NOMO-1 treated with DMSO at 0.1 percent for 48 hours (cell line): ENCODE measurements at regions not wholly inside any gene's neighbourhood (a gene's known extent, or its start where the extent isn't known, plus 50 kb on each side); places are given as distances from the start of the nearest gene placed in this dataset.

Experiments used
- DNase-seq: peaks from one replicate; lab custom pipeline; 2025; ENCODE audit not compliant: unreplicated experiment; lab: John Stamatoyannopoulos, UW

- no peak for DNase-seq
Measured at GRCh38 chr10:130739757-130740145, 571.8 kb downstream of the TCERG1L start.

- no peak for DNase-seq
Measured at GRCh38 chr10:130740166-130740565, 571.4 kb downstream of the TCERG1L start.

DNA sequence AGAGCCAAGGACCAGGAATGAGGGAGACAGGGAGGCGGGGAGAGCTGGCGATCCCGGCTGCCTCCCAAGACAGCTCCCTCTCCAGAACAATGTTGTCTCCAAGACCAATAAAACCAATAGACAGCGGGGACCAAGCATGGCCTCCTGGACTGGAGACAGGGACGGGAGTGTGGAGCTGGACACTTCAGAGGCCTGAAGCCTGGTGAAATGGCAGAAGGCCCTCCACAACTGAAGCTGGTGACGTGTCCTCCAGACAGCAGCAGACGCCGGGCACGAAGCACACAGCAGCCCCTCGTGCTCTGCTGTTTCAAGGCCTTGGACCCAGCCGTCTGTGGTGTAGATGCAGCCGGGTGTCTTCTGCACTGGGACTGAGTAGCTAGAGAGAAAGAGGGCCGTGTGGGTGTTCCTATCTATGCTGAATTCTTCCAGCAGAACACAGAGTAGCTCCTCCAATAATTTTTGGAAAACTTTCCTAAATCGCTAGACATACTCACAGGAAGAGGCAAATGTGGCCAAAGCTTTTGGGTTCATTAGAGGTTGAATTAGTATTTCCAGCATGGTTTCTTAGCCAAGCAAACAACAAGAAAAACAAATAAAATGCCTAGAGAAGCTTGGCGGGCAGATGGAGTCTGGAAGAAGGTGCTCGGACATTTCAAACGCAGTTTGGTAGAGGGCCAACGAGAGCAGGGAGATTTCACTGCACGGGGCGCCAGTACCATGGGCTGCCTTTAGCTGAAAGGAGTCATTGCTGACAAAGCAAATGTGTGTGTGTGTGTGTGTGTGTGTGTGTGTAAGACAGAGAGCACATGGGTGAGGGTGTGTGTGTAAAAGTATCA, 570.4 kb downstream of the TCERG1L start:
- DNase-seq: no peak

GRCh38 chr10:130741901-130742855, 569.3 kb downstream of the TCERG1L start:
- DNase-seq: no peak

GRCh38 chr10:130742941-130743675, 568.4 kb downstream of the TCERG1L start:
- no peak for DNase-seq

GRCh38 chr10:130743751-130744271, 567.7 kb downstream of the TCERG1L start:
- no peak for DNase-seq

GRCh38 chr10:130744631-130745030, 566.9 kb downstream of the TCERG1L start:
- DNase-seq: no peak

DNA sequence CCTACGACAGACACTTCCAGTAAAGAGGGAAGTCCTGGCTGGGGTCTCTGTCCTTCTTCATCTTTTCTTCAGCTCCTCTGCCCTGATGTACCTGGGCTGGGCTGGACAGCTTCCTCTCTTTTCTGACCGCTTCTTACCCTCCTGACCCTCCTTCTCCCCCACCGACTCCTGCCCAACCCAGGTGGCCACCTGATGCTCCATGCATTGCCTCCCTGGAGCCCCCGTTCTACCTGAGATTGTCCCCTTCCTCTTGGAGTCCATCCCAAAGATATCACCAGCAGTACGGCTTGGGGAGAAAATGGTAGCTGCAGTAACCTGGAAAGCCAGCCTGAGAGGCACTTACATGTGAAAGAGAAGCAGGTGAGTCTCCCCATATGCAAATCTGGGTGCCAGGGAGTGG, 566.3 kb downstream of the TCERG1L start:
- DNase-seq: no peak

GRCh38 chr10:130745821-130746220, 565.7 kb downstream of the TCERG1L start:
- no peak for DNase-seq

GRCh38 chr10:130746311-130746710, 565.2 kb downstream of the TCERG1L start:
- no peak for DNase-seq

DNA sequence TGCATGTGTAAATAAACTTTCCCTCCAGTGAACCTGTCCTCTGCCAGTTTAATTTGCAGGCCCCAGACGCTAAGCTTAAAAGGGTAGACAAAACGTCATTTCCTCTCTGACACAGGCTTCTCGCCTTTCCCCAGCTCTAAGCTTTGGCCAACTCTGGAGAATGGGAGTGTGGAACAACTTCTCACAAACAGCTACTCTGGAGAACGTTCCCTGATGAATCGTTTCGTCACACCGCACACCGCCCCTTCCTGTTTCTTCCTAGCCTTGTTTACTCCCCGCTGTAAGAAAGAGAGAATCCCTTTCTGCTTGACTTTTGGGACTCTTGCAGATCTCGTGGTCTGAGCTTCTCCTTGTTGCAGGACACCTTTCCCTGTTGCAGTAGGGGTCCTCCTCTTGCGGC, 564.2 kb downstream of the TCERG1L start:
- no peak for DNase-seq

- no peak for DNase-seq
Measured at GRCh38 chr10:130747946-130748345, 563.6 kb downstream of the TCERG1L start.

DNA sequence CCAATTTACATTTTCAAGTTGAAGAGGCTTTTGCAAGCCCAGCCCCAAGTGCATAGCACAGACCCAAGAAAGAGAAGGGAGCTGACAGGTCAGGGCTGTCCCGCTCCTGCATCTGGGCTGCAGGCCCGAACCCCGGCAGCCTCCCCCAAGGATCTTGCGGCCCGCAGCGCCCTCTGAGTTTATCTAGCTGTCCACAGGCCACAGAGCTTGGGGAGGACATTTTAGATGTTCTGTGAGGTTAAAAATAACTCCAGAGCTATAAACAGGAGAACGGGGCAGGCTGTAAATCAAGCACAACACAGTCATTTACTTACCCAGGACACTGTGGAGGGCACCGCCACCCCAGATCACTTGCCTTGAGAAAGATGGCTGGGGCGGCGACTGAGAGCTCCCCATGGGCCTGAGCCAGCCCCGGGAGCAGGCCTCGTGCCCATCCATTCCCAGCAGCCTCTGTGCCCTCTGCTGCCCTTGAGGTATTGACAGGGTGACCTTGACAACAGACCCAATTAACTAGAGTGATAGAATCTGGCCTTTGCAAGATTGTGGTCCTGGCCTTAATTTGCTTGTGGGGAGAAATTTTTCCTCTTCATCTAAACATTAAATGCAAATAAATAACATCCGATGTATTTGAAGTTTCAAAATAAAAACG, 563.0 kb downstream of the TCERG1L start:
- no peak for DNase-seq

GRCh38 chr10:130749911-130750310, 561.6 kb downstream of the TCERG1L start:
- no peak for DNase-seq

- DNase-seq: no peak
Measured at GRCh38 chr10:130750441-130750840, 561.1 kb downstream of the TCERG1L start.

DNA sequence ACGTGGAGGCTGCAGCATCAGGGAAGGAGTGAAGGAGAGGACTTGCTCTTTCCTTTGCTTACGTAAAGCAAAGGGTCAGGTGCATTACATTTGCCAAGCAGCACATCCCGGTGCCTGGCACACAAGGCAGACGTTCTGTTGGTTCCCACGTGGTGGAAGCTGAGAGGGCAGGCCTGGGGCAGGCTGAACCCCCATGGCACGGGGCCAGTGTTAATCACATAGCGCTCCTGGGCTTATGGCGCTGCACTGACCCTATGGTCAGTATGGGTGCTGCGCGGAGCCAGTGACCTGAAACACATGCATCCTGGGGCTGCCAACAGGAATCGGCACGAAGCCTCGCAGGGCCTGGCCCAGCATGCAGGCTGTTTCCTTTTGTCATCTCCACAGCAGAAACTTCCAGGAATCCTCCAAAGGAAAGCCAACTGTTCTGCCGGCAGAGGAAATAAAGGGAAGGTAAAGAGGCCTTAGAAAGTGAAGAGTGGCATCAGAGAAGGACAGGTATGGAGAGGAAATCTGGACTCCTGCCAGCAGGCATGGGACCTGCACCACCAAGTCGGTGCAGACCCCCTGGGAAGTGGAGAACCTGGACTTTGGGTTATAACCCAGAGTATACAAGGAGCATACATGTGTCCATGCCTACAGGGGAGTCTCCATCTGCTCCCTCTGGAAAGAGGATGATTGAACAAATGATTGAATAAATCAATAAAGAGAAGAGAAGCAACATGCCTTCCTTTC, 560.2 kb downstream of the TCERG1L start:
- DNase-seq: no peak

GRCh38 chr10:130751851-130752250, 559.7 kb downstream of the TCERG1L start:
- no peak for DNase-seq

- no peak for DNase-seq
Measured at GRCh38 chr10:130756651-130757050, 554.9 kb downstream of the TCERG1L start.

- no peak for DNase-seq
Measured at GRCh38 chr10:130757271-130757670, 554.2 kb downstream of the TCERG1L start.
